GM19193 (cell line): ENCODE measurements at regions not wholly inside any gene's neighbourhood (a gene's known extent, or its start where the extent isn't known, plus 50 kb on each side); places are given as distances from the start of the nearest gene placed in this dataset.

Experiments
- POLR2A ChIP-seq: IDR thresholded peaks from 4 replicates; pipeline ENCODE4 v1.6.1; 2011; ENCODE audit not compliant: insufficient read depth, insufficient read length; ENCODE audit errors: extremely low read depth

DNA sequence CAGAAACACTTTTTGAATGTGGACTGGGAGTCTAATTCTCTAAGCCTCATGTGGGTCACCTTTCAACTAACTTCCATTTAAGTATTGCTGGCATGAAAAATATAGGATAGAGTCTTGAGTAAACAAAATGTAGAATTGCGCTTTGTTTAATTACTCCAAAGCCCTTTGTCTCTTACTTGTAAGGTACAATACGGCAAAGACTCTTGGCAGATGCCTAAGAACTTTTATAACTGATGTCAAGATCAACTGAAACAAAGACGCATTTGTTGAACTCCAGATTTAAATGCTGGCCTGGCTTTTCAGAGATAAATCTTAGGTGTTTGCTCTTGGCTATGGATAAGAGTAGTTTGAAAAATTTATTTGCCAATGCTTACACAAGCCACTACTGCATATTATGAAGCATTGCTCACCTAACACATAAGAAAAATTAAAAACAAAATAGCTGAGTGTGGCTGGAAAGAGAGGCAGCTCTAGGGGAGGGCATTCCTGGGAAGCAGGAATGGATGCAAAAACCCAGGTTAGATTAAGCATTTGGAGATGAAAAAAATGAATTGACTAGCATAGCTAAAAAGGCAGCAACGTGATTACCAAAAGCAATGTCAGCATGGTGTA lies 107.3 kb upstream of the STARD13 start:
- TF ChIP-seq POLR2A: no peak

- TF ChIP-seq POLR2A: no peak
Observed at GRCh38 chr13:33394294-33394932, 108.9 kb upstream of the STARD13 start.

GRCh38 chr13:33401238-33401637 lies 115.7 kb upstream of the STARD13 start:
- TF ChIP-seq POLR2A: no peak

GRCh38 chr13:33402975-33403374 lies 117.4 kb upstream of the STARD13 start:
- no peak for TF ChIP-seq POLR2A

DNA sequence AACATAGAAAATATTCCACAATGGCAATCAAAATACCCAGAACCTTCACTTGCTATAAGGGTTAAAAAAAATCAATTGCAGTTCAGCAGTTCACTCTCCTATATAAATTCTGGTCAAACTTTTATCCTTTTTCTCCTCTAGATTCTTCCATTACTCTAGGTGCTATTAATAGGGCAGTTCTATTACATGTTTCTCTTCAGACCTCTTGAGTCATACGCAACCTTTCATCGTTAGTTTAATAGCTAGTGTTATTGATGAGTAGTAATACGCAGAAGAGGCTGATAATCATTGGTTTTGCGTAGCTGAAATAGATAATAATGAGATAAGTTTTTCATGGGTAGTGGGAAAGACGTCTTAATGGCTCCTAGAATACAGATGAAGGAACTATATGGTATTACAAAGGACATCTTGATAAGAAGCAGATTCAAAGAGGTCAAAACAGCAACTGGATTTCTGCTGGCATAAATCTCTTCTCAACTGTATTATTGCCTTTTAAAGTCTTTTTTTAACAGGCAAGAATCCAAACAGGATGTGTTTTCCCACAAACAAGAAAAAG lies 118.3 kb upstream of the STARD13 start:
- no peak for TF ChIP-seq POLR2A

GRCh38 chr13:33405371-33405770 lies 119.8 kb upstream of the STARD13 start:
- no peak for TF ChIP-seq POLR2A

GRCh38 chr13:33409673-33410510 lies 124.3 kb upstream of the STARD13 start:
- no peak for TF ChIP-seq POLR2A

DNA sequence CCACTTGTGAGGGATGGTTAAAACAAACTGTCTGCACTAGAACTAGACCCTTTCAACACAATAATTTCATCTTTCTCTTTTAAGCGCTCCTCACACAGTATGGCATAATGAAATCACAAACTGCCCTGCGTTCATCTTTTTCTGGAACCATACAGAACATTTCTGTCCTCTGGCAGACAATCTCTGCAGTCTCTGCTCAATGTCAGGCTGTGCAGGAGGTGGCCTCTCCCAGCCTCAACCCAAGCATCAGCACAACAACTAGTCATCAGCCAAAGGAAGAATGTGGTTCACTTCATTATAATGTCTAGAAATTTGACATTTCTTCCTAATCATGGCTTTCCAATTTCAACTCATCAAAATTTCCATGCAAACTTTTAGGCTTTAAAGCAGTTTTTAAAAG lies 125.1 kb upstream of the STARD13 start:
- TF ChIP-seq POLR2A: no peak

- no peak for TF ChIP-seq POLR2A
Observed at GRCh38 chr13:33411312-33411711, 125.8 kb upstream of the STARD13 start.

- no peak for TF ChIP-seq POLR2A
Observed at GRCh38 chr13:33415822-33416221, 130.3 kb upstream of the STARD13 start.

DNA sequence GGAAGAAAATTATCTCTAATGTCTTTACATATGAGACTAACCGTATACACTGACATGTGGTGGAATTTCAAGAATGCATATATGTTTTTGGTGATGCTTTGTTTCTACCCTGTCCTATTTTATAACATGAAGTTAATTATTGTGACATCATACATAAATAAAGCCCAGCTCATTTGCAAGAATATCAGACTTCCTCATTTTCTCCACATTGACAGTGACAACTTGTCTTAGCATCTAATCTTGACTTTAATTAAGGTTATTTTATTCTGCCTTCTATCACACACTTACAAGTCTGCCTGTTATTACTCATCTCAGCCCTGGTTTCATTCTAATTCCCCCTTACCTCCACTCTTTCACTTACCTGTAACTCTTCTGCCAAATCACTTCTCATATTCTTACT lies 140.6 kb upstream of the STARD13 start:
- TF ChIP-seq POLR2A: no peak

GRCh38 chr13:33433316-33433715 lies 147.8 kb upstream of the STARD13 start:
- no peak for TF ChIP-seq POLR2A

DNA sequence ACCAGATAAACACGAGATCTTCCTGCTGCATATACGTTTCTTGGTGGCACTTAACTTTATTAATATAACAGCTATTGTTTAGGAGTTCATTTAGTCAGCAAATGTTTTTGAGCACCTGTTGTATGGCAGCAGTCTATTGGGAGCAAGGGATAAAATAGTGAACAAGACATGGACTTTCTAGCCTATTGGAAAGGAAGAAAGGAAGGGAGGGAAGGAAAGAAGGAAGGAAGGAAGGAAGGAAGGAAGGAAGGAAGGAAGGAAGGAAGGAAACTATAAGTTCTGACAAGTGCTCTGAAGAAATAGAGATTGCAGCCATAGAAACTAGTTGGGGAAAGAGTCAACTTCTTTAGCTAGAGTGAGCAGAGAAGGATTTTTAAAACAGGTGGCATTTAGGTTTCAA lies 149.1 kb upstream of the STARD13 start:
- no peak for TF ChIP-seq POLR2A

DNA sequence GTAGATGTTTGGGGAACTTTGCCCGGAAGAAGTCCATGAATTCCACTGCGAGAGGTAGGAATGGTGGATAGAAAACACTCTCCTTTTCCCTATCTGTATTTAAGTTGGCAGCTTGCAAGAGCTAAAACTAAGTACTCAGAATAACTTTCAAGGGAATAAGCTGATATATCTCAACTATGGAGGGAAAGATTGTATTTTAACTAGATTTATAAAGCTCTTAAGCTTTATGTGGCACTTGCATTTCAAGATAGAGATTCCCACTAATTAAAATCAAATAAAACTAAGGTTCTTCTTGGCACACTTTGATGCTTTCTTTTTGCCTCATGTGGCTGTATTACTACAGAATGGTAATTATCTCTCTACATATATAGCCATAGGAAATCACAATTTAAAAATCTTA lies 149.7 kb upstream of the STARD13 start:
- TF ChIP-seq POLR2A: no peak

GRCh38 chr13:33438918-33439317 lies 153.4 kb upstream of the STARD13 start:
- TF ChIP-seq POLR2A: no peak
